HEK293T (cell line): ENCODE measurements at regions not wholly inside any gene's neighbourhood (a gene's known extent, or its start where the extent isn't known, plus 50 kb on each side); places are given as distances from the start of the nearest gene placed in this dataset.

Experiments used
- CTCF ChIA-PET: fragments of 350-600 bp; formaldehyde crosslinking; extraction: SDS; loops from one replicate; lab custom pipeline; 2021; ENCODE audit warnings: antibody characterized with exemption, inconsistent platforms; lab: Yijun Ruan, JAX
- POLR2A ChIA-PET: fragments of 350-600 bp; formaldehyde crosslinking; extraction: SDS; loops from one replicate; lab custom pipeline; 2020; ENCODE audit warnings: antibody characterized with exemption, inconsistent platforms; lab: Yijun Ruan, JAX
- DNase-seq: peaks from one replicate; pipeline ENCODE4 v3.0.0; 2012; ENCODE audit warnings: mixed read lengths; ENCODE audit errors: extremely low spot score
- ARNT ChIP-seq: fragments of 450-650 bp; IDR thresholded peaks from 2 replicates; pipeline ENCODE4 v1.6.1; 2017; ENCODE audit warnings: mild to moderate bottlenecking
- BHLHE40 ChIP-seq: fragments of 450-650 bp; IDR thresholded peaks from 2 replicates; pipeline ENCODE4 v1.6.1; 2016; ENCODE audit warnings: mild to moderate bottlenecking, moderate library complexity, borderline replicate concordance
- CTBP1 ChIP-seq: fragments of 450-650 bp; IDR thresholded peaks from 2 replicates; pipeline ENCODE4 v1.6.1; 2016; ENCODE audit warnings: borderline replicate concordance
- ELF4 ChIP-seq: fragments of 450-650 bp; IDR thresholded peaks from 2 replicates; pipeline ENCODE4 v1.6.1; 2017; ENCODE audit warnings: antibody characterized with exemption
- FOXA1 ChIP-seq: fragments of 450-650 bp; IDR thresholded peaks from 2 replicates; pipeline ENCODE4 v1.6.1; 2016; ENCODE audit warnings: mild to moderate bottlenecking
- FOXK2 ChIP-seq: fragments of 450-650 bp; IDR thresholded peaks from 2 replicates; pipeline ENCODE4 v1.6.1; 2016; ENCODE audit warnings: mild to moderate bottlenecking
- FOXM1 ChIP-seq: fragments of 450-650 bp; IDR thresholded peaks from 2 replicates; pipeline ENCODE4 v1.6.1; 2017; ENCODE audit warnings: mild to moderate bottlenecking, borderline replicate concordance
- HDGF ChIP-seq: fragments of 450-650 bp; IDR thresholded peaks from 2 replicates; pipeline ENCODE4 v1.6.1; 2017; ENCODE audit warnings: antibody characterized with exemption, borderline replicate concordance
- L3MBTL2 ChIP-seq: fragments of 450-650 bp; conservative IDR thresholded peaks from 2 replicates; pipeline ENCODE4 v1.6.1; 2016; ENCODE audit warnings: mild to moderate bottlenecking
- LEF1 ChIP-seq: fragments of 450-650 bp; IDR thresholded peaks from 2 replicates; pipeline ENCODE4 v1.6.1; 2017; ENCODE audit warnings: mild to moderate bottlenecking, borderline replicate concordance
- NFRKB ChIP-seq: fragments of 450-650 bp; IDR thresholded peaks from 2 replicates; pipeline ENCODE4 v1.6.1; 2016; ENCODE audit warnings: mild to moderate bottlenecking, moderate library complexity
- SP1 ChIP-seq: fragments of 450-650 bp; IDR thresholded peaks from 2 replicates; pipeline ENCODE4 v1.6.1; 2017
- SUZ12 ChIP-seq: fragments of 450-650 bp; IDR thresholded peaks from 2 replicates; pipeline ENCODE4 v1.6.1; 2016; ENCODE audit warnings: mild to moderate bottlenecking
- TARDBP ChIP-seq: fragments of 450-650 bp; IDR thresholded peaks from 2 replicates; pipeline ENCODE4 v1.6.1; 2016
- ZNF384 ChIP-seq: fragments of 450-650 bp; IDR thresholded peaks from 2 replicates; pipeline ENCODE4 v1.6.1; 2016
- TF ChIP-seq, protein P1 (sequence below): fragments of 450-650 bp; IDR thresholded peaks from 2 replicates; pipeline ENCODE4 v1.6.1; 2016

DNA sequence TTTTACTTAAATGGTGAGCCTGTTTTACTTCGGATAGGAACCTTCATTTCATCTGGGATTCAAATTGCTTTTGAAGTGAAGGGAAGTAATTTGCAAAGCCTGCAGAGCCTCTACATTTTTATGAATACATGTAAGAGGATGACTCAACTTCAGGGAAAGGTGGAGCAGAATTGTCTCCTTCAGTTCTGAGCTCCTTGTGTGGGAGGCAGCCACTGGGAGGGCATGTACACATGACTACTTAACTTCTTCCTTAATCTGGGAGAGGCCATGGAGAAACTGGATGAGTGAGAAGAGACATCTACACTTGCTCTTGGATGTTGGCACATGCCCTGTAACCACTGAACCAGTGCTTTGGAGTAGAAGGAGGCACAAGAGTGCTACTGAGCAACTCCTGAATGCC lies 145.1 kb upstream of the NRSN1 start:
- CTCF ChIA-PET = no interaction called here
- POLR2A ChIA-PET = no interaction called here
- TF ChIP-seq FOXM1 (no peak), L3MBTL2 (no peak), FOXK2 (no peak), ARNT (no peak), HDGF (no peak), SP1 (no peak), BHLHE40 (no peak), FOXA1 (no peak), ELF4 (no peak), LEF1 (no peak), ZNF384 (no peak), CTBP1 (no peak), TARDBP (no peak), NFRKB (no peak), SUZ12 (no peak)
- TF ChIP-seq, protein P1, sequence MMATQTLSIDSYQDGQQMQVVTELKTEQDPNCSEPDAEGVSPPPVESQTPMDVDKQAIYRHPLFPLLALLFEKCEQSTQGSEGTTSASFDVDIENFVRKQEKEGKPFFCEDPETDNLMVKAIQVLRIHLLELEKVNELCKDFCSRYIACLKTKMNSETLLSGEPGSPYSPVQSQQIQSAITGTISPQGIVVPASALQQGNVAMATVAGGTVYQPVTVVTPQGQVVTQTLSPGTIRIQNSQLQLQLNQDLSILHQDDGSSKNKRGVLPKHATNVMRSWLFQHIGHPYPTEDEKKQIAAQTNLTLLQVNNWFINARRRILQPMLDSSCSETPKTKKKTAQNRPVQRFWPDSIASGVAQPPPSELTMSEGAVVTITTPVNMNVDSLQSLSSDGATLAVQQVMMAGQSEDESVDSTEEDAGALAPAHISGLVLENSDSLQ = no peak
- no peak for DNase-seq

GRCh38 chr6:23981923-23982322 lies 144.1 kb upstream of the NRSN1 start:
- ChIA-PET CTCF (no interaction called here), POLR2A (no interaction called here)
- no peak for DNase-seq
- TF ChIP-seq FOXM1 (no peak), ELF4 (no peak), HDGF (no peak), FOXA1 (no peak), NFRKB (no peak), LEF1 (no peak), SP1 (no peak), ARNT (no peak), TARDBP (no peak), L3MBTL2 (no peak), SUZ12 (no peak), FOXK2 (no peak), CTBP1 (no peak), BHLHE40 (no peak)
- TF ChIP-seq, protein P1 = no peak

- CTCF ChIA-PET = no interaction called here
- no peak for TF ChIP-seq TARDBP
- no peak for TF ChIP-seq SUZ12
- TF ChIP-seq HDGF = no peak
- no peak for TF ChIP-seq FOXM1
- no peak for TF ChIP-seq BHLHE40
- no peak for TF ChIP-seq ELF4
- TF ChIP-seq, protein P1 = no peak
- TF ChIP-seq L3MBTL2 = no peak
- POLR2A ChIA-PET = no interaction called here
- no peak for DNase-seq
Observed at GRCh38 chr6:23983735-23984134, 142.3 kb upstream of the NRSN1 start.

GRCh38 chr6:23985015-23985414 lies 141.0 kb upstream of the NRSN1 start:
- CTCF ChIA-PET = no interaction called here
- POLR2A ChIA-PET = no interaction called here
- TF ChIP-seq L3MBTL2 (no peak), SP1 (no peak), FOXM1 (no peak), SUZ12 (no peak), LEF1 (no peak), FOXA1 (no peak), TARDBP (no peak), ZNF384 (no peak), BHLHE40 (no peak), ELF4 (no peak), FOXK2 (no peak)
- TF ChIP-seq, protein P1 = no peak
- no peak for DNase-seq

- ChIA-PET CTCF (no interaction called here), POLR2A (no interaction called here)
- no peak for DNase-seq
- no peak for TF ChIP-seq LEF1
- no peak for TF ChIP-seq ELF4
- TF ChIP-seq SP1 = no peak
- TF ChIP-seq NFRKB = no peak
- TF ChIP-seq, protein P1 = no peak
Observed at GRCh38 chr6:23989885-23990533, 136.0 kb upstream of the NRSN1 start.
